Tibial nerve (tissue), 4 donors: ENCODE measurements at regions not wholly inside any gene's neighbourhood (a gene's known extent, or its start where the extent isn't known, plus 50 kb on each side); places are given as distances from the start of the nearest gene placed in this dataset.

ENCODE experiments used
- DNase-seq, 2 donors: peaks; one replicate each; pipeline ENCODE4 v3.0.0-alpha.2; 2019; ENCODE audit warnings: low spot score in 2 of 2
- H3K27ac ChIP-seq, 4 donors: fragments of 200-600 bp; sonication (generic) in 3 of 4; one replicate each; pipeline ENCODE4 v1.5.1; 2017 to 2019; ENCODE audit warnings: mild to moderate bottlenecking in 1 of 4
- H3K27me3 ChIP-seq, 2 donors: fragments of 200-600 bp; sonication (generic) in 1 of 2; one replicate each; pipeline versions ENCODE4 v1.5.1 to v1.6.0; 2017 to 2019
- H3K36me3 ChIP-seq, 3 donors: fragments of 200-600 bp; sonication (generic); one replicate each; pipeline ENCODE4 v1.5.1; 2018 to 2019
- H3K4me1 ChIP-seq, 4 donors: fragments of 200-600 bp; sonication (generic) in 3 of 4; one replicate each; pipeline ENCODE4 v1.5.1; 2017 to 2019
- H3K4me3 ChIP-seq, 4 donors: fragments of 200-600 bp; sonication (generic) in 3 of 4; one replicate each; pipeline ENCODE4 v1.5.1; 2017 to 2019; ENCODE audit warnings: mild to moderate bottlenecking in 1 of 4, moderate library complexity in 1 of 4
- H3K9me3 ChIP-seq, 4 donors: fragments of 200-600 bp; sonication (generic) in 3 of 4; one replicate each; pipeline ENCODE4 v1.5.1; 2017 to 2019
- CTCF ChIP-seq, 5 experiments: fragments of 200-600 bp in 3 of 5; fragments of 450-650 bp in 2 of 5; sonication (generic) in 3 of 5; IDR thresholded peaks; one replicate each; pipeline ENCODE4 v1.5.1; 2016 to 2019; ENCODE audit warnings: antibody characterized with exemption in 5 of 5, mild to moderate bottlenecking in 3 of 5, moderate library complexity in 2 of 5
- EP300 ChIP-seq, 2 donors: sonication (generic); formaldehyde crosslinking; IDR thresholded peaks; one replicate each; pipeline ENCODE4 v1.6.1; 2017; ENCODE audit warnings: antibody characterized with exemption in 2 of 2, mild to moderate bottlenecking in 1 of 2
- POLR2A ChIP-seq, 2 donors: fragments of 450-650 bp; IDR thresholded peaks; one replicate each; pipeline ENCODE4 v1.6.1; 2017; ENCODE audit warnings: antibody characterized with exemption in 2 of 2, mild to moderate bottlenecking in 2 of 2, moderate library complexity in 2 of 2
- WGBS, 2 donors: methylation state at CpG; one replicate each; pipeline ENCODE4 v1.1.5; 2018; 5-methylcytosine and 5-hydroxymethylcytosine counted together

- DNase-seq = no peak
- Histone ChIP-seq H3K4me1 (no peaks in the 10 kb centered on the region), H3K9me3 (no peaks in the 10 kb centered on the region), H3K27me3 (no peaks in the 10 kb centered on the region), H3K36me3 (no peaks in the 10 kb centered on the region), H3K4me3 (no peak overlapping the region), H3K27ac (no peak overlapping the region)
- WGBS, 2 donors = 77 to 80% methylated on average over 5 of the region's 5 CpGs
- TF ChIP-seq POLR2A (IDR thresholded peaks at IDR 0.05) (no peak), CTCF (IDR thresholded peaks at IDR 0.05) (no peak), EP300 (IDR thresholded peaks at IDR 0.05) (no peak)
Observed at GRCh38 chr4:182103614-182104319, 139.4 kb upstream of the TENM3 start.

- no peaks in the 10 kb centered on the region for H3K4me1 ChIP-seq
- no peak overlapping the region for H3K27ac ChIP-seq
- H3K27me3 ChIP-seq = no peaks in the 10 kb centered on the region
- no peak for DNase-seq
- no peaks in the 10 kb centered on the region for H3K9me3 ChIP-seq
- no peaks in the 10 kb centered on the region for H3K36me3 ChIP-seq
- TF ChIP-seq POLR2A (IDR thresholded peaks at IDR 0.05) (no peak), CTCF (IDR thresholded peaks at IDR 0.05) (no peak), EP300 (IDR thresholded peaks at IDR 0.05) (no peak)
- H3K4me3 ChIP-seq = no peak overlapping the region
- 74 to 82% methylated on average over 7 of the region's 7 CpGs for WGBS, 2 donors
Observed at GRCh38 chr4:182105416-182105815, 137.8 kb upstream of the TENM3 start.

- Histone ChIP-seq H3K4me1 (no peaks in the 10 kb centered on the region), H3K36me3 (no peaks in the 10 kb centered on the region), H3K9me3 (no peaks in the 10 kb centered on the region), H3K4me3 (no peak overlapping the region), H3K27me3 (no peaks in the 10 kb centered on the region), H3K27ac (no peak overlapping the region)
- DNase-seq = no peak
- 63 to 70% methylated on average over 8 of the region's 8 CpGs for WGBS, 2 donors
- no peak for TF ChIP-seq POLR2A (IDR thresholded peaks at IDR 0.05)
- no peak for TF ChIP-seq EP300 (IDR thresholded peaks at IDR 0.05)
- TF ChIP-seq CTCF (IDR thresholded peaks at IDR 0.05) = no peak
Observed at GRCh38 chr4:182107931-182108330, 135.3 kb upstream of the TENM3 start.

- Histone ChIP-seq H3K9me3 (no peaks in the 10 kb centered on the region), H3K4me3 (no peak overlapping the region), H3K36me3 (no peaks in the 10 kb centered on the region), H3K27ac (no peak overlapping the region), H3K27me3 (no peaks in the 10 kb centered on the region), H3K4me1 (peaks cover 0 to 5% (median 0%) of the 10 kb centered on the region in 4 donors)
- WGBS, 2 donors = 89 to 100% methylated on average over 1 of the region's 1 CpG
- TF ChIP-seq POLR2A (IDR thresholded peaks at IDR 0.05) = no peak
- no peak for TF ChIP-seq EP300 (IDR thresholded peaks at IDR 0.05)
- TF ChIP-seq CTCF (IDR thresholded peaks at IDR 0.05) = no peak
- DNase-seq = no peak
Observed at GRCh38 chr4:182111586-182111985, 131.6 kb upstream of the TENM3 start.

GRCh38 chr4:182113779-182114178, 129.4 kb upstream of the TENM3 start:
- no peak for TF ChIP-seq POLR2A (IDR thresholded peaks at IDR 0.05)
- no peak for TF ChIP-seq EP300 (IDR thresholded peaks at IDR 0.05)
- no peak for TF ChIP-seq CTCF (IDR thresholded peaks at IDR 0.05)
- H3K4me1 ChIP-seq = peaks cover 0 to 5% (median 0%) of the 10 kb centered on the region in 4 donors
- no peak overlapping the region for H3K4me3 ChIP-seq
- DNase-seq = no peak
- H3K27me3 ChIP-seq = no peaks in the 10 kb centered on the region
- H3K36me3 ChIP-seq = no peaks in the 10 kb centered on the region
- peaks cover 0 to 9% (median 0%) of the 10 kb centered on the region in 4 donors for H3K9me3 ChIP-seq
- no peak overlapping the region for H3K27ac ChIP-seq
